IPS-20b (cell line): ENCODE measurements at regions not wholly inside any gene's neighbourhood (a gene's known extent, or its start where the extent isn't known, plus 50 kb on each side); places are given as distances from the start of the nearest gene placed in this dataset.
"Not testable (repeated sequence)": the region's sequence is repeated elsewhere in the genome, so short reads cannot be mapped to it uniquely, and the experiment has no call there.

Experiments
- H3K27ac ChIP-seq: one replicate; pipeline ENCODE4 v1.5.1; 2013; ENCODE audit warnings: low read length
- H3K27me3 ChIP-seq: 2 replicates; pipeline ENCODE4 v1.6.1; 2013; ENCODE audit warnings: mild to moderate bottlenecking, low read length, inconsistent platforms; ENCODE audit not compliant: insufficient read depth
- H3K36me3 ChIP-seq: 2 replicates; pipeline ENCODE4 v1.6.1; 2013; ENCODE audit warnings: low read depth, mild to moderate bottlenecking, inconsistent platforms, low read length, moderate library complexity; ENCODE audit not compliant: insufficient read depth
- H3K4me1 ChIP-seq: 2 replicates; pipeline ENCODE4 v1.6.1; 2013; ENCODE audit warnings: mild to moderate bottlenecking, control low read depth, inconsistent platforms, low read length, moderate library complexity; ENCODE audit not compliant: insufficient read depth
- H3K4me3 ChIP-seq: 2 replicates; pipeline ENCODE4 v1.5.1; 2013; ENCODE audit warnings: mild to moderate bottlenecking, low read length, inconsistent platforms
- H3K9ac ChIP-seq: 2 replicates; pipeline ENCODE4 v1.6.1; 2013; ENCODE audit warnings: low read depth, mild to moderate bottlenecking, inconsistent platforms, low read length, moderate library complexity
- H3K9me3 ChIP-seq: 2 replicates; pipeline ENCODE4 v1.6.1; 2013; ENCODE audit warnings: mild to moderate bottlenecking, low read depth, low read length, inconsistent platforms; ENCODE audit not compliant: insufficient read depth

GRCh38 chr5:124609685-124610084, 136.8 kb downstream of the ZNF608 start:
- not testable (repeated sequence) for H3K27ac ChIP-seq, H3K9ac ChIP-seq, H3K27me3 ChIP-seq, H3K4me3 ChIP-seq, H3K9me3 ChIP-seq, H3K36me3 ChIP-seq
- peaks cover 12% of the 10 kb centered on the region; the same call in 1 of the 2 replicates for H3K4me1 ChIP-seq

- Histone ChIP-seq H3K27me3 (no peaks in the 10 kb centered on the region), H3K4me1 (peaks cover 12% of the 10 kb centered on the region; the same call in 1 of the 2 replicates), H3K4me3 (no peak overlapping the region), H3K27ac (no peak overlapping the region), H3K9me3 (no peaks in the 10 kb centered on the region), H3K36me3 (no peaks in the 10 kb centered on the region), H3K9ac (no peak overlapping the region)
Observed at GRCh38 chr5:124606543-124606942, 139.9 kb downstream of the ZNF608 start.

- Histone ChIP-seq H3K27ac (no peak overlapping the region), H3K27me3 (no peaks in the 10 kb centered on the region), H3K36me3 (no peaks in the 10 kb centered on the region), H3K4me1 (peaks cover 12% of the 10 kb centered on the region; the same call in 1 of the 2 replicates), H3K9me3 (no peaks in the 10 kb centered on the region), H3K9ac (no peak overlapping the region), H3K4me3 (no peak overlapping the region)
Observed at GRCh38 chr5:124606093-124606492, 140.3 kb downstream of the ZNF608 start.

GRCh38 chr5:124605541-124605940, 140.9 kb downstream of the ZNF608 start:
- H3K9me3 ChIP-seq = no peaks in the 10 kb centered on the region
- peaks cover 12% of the 10 kb centered on the region; the same call in 1 of the 2 replicates for H3K4me1 ChIP-seq
- no peak overlapping the region for H3K9ac ChIP-seq
- H3K27ac ChIP-seq = no peak overlapping the region
- no peak overlapping the region for H3K4me3 ChIP-seq
- H3K27me3 ChIP-seq = no peaks in the 10 kb centered on the region
- no peaks in the 10 kb centered on the region for H3K36me3 ChIP-seq

GRCh38 chr5:124604419-124604818, 142.0 kb downstream of the ZNF608 start:
- Histone ChIP-seq H3K27me3 (no peaks in the 10 kb centered on the region), H3K4me3 (no peak overlapping the region), H3K9me3 (no peaks in the 10 kb centered on the region), H3K27ac (no peak overlapping the region), H3K9ac (no peak overlapping the region), H3K4me1 (peaks cover 16% of the 10 kb centered on the region; the same call in 1 of the 2 replicates), H3K36me3 (no peaks in the 10 kb centered on the region)

GRCh38 chr5:124602925-124603650, 143.4 kb downstream of the ZNF608 start:
- Histone ChIP-seq H3K36me3 (no peaks in the 10 kb centered on the region), H3K27ac (no peak overlapping the region), H3K9ac (no peak overlapping the region), H3K4me1 (peaks cover 21% of the 10 kb centered on the region; the same call in 1 of the 2 replicates), H3K9me3 (no peaks in the 10 kb centered on the region), H3K27me3 (no peaks in the 10 kb centered on the region), H3K4me3 (no peak overlapping the region)

- Histone ChIP-seq H3K4me3 (no peak overlapping the region), H3K9ac (no peak overlapping the region)
Observed at GRCh38 chr5:124599028-124599973, 147.1 kb downstream of the ZNF608 start.

GRCh38 chr5:124596595-124597421, 149.6 kb downstream of the ZNF608 start:
- Histone ChIP-seq H3K4me1 (peaks cover 20% of the 10 kb centered on the region), H3K9ac (0 out of 2 replicates have a peak overlapping the region, but pooled peaks have one; percentile 5), H3K9me3 (no peaks in the 10 kb centered on the region), H3K27me3 (no peaks in the 10 kb centered on the region), H3K27ac (no peak overlapping the region), H3K4me3 (no peak overlapping the region), H3K36me3 (no peaks in the 10 kb centered on the region)

More at GRCh38 chr5:124599028-124599973, 147.1 kb downstream of the ZNF608 start:
- H3K9me3 ChIP-seq = no peaks in the 10 kb centered on the region
- peaks cover 20% of the 10 kb centered on the region for H3K4me1 ChIP-seq
- H3K27me3 ChIP-seq = no peaks in the 10 kb centered on the region
- no peaks in the 10 kb centered on the region for H3K36me3 ChIP-seq
- no peak overlapping the region for H3K27ac ChIP-seq

- H3K9ac ChIP-seq = no peak overlapping the region
- no peaks in the 10 kb centered on the region for H3K9me3 ChIP-seq
- H3K4me3 ChIP-seq = no peak overlapping the region
- no peaks in the 10 kb centered on the region for H3K27me3 ChIP-seq
- peaks cover 11% of the 10 kb centered on the region for H3K4me1 ChIP-seq
- H3K36me3 ChIP-seq = no peaks in the 10 kb centered on the region
- no peak overlapping the region for H3K27ac ChIP-seq
Observed at GRCh38 chr5:124593952-124594351, 152.5 kb downstream of the ZNF608 start.

GRCh38 chr5:124592891-124593290, 153.5 kb downstream of the ZNF608 start:
- no peak overlapping the region for H3K4me3 ChIP-seq
- H3K27me3 ChIP-seq = no peaks in the 10 kb centered on the region
- no peak overlapping the region for H3K27ac ChIP-seq
- H3K9me3 ChIP-seq = no peaks in the 10 kb centered on the region
- H3K9ac ChIP-seq = no peak overlapping the region
- no peaks in the 10 kb centered on the region for H3K36me3 ChIP-seq
- peaks cover 11% of the 10 kb centered on the region for H3K4me1 ChIP-seq

- Histone ChIP-seq H3K4me1 (peaks cover 2% of the 10 kb centered on the region), H3K9me3 (no peaks in the 10 kb centered on the region), H3K27me3 (no peaks in the 10 kb centered on the region), H3K4me3 (no peak overlapping the region), H3K9ac (no peak overlapping the region), H3K27ac (no peak overlapping the region), H3K36me3 (no peaks in the 10 kb centered on the region)
Observed at GRCh38 chr5:124591583-124591982, 154.9 kb downstream of the ZNF608 start.
